HG03108 (cell line): ENCODE measurements at regions not wholly inside any gene's neighbourhood (a gene's known extent, or its start where the extent isn't known, plus 50 kb on each side); places are given as distances from the start of the nearest gene placed in this dataset.

Source experiments
- ATAC-seq: cut with Tn5 transposase; IDR thresholded peaks from one replicate; pipeline ENCODE4 v1.9.1; 2021; ENCODE audit warnings: moderate library complexity; ENCODE audit not compliant: unreplicated experiment

GRCh38 chr4:22030881-22031280 is 82.3 kb upstream of the KCNIP4 start:
- ATAC-seq = no peak

GRCh38 chr4:22030307-22030706 is 81.7 kb upstream of the KCNIP4 start:
- ATAC-seq = no peak

GRCh38 chr4:22029803-22030202 is 81.2 kb upstream of the KCNIP4 start:
- no peak for ATAC-seq

GRCh38 chr4:22021106-22021505 is 72.5 kb upstream of the KCNIP4 start:
- no peak for ATAC-seq

- no peak for ATAC-seq
These were observed 71.6 kb upstream of the KCNIP4 start for GRCh38 chr4:22020129-22020528.

- no peak for ATAC-seq
These were observed 71.1 kb upstream of the KCNIP4 start for GRCh38 chr4:22019676-22020075.

- no peak for ATAC-seq
These were observed 65.7 kb upstream of the KCNIP4 start for GRCh38 chr4:22014222-22014741.

GRCh38 chr4:22003878-22004277 is 55.3 kb upstream of the KCNIP4 start:
- no peak for ATAC-seq
